GM12878 (cell line): ENCODE measurements at regions not wholly inside any gene's neighbourhood (a gene's known extent, or its start where the extent isn't known, plus 50 kb on each side); places are given as distances from the start of the nearest gene placed in this dataset.

Experiments
- ATAC-seq: fragments of 200-7000 bp; cut with Tn5 transposase; 3 replicates; pipeline ENCODE4 v1.9.1; 2020; ENCODE audit warnings: mild to moderate bottlenecking, moderate library complexity
- BruUV-seq: library from RNA; stranded (reverse); fragments of 400-500 nt; replicated peaks from 2 replicates; lab custom pipeline; 2021; lab: Mats Ljungman, UMichigan
- CTCF ChIA-PET: fragments of 300-600 bp; sonication (Branson Sonifier 250); formaldehyde crosslinking; extraction: SDS; loops from one replicate; lab custom pipeline; 2021; ENCODE audit warnings: inconsistent platforms; lab: Yijun Ruan, JAX
- POLR2A ChIA-PET: fragments of 350-600 bp; formaldehyde crosslinking; extraction: SDS; loops from one replicate; lab custom pipeline; 2021; ENCODE audit warnings: inconsistent platforms; lab: Charles Lee
- RAD21 ChIA-PET: fragments of 300-600 bp; sonication (Branson Sonifier 250); formaldehyde crosslinking; loops from one replicate; lab custom pipeline; 2023; ENCODE audit warnings: antibody characterized with exemption; ENCODE audit not compliant: unreplicated experiment; lab: Charles Lee
- SMC1A ChIA-PET: fragments of 300-600 bp; sonication (Branson Sonifier 250); formaldehyde crosslinking; loops from one replicate; lab custom pipeline; 2023; ENCODE audit not compliant: unreplicated experiment, uncharacterized antibody; lab: Charles Lee
- DNase-seq: peaks from one replicate; pipeline ENCODE4 v3.0.0-alpha.2; 2011; ENCODE audit warnings: low read depth, low spot score
- FAIRE-seq: peaks from 3 replicates; lab custom pipeline; 2011; peaks lifted over from hg19 to GRCh38; lab: Jason Lieb, UNC
- H2AFZ ChIP-seq: 2 replicates; pipeline ENCODE4 v1.6.0; 2011; ENCODE audit warnings: low read depth, low read length, control low read depth; ENCODE audit not compliant: control insufficient read depth
- H3K27ac ChIP-seq: 2 replicates; pipeline ENCODE4 v1.5.1; 2011; ENCODE audit warnings: control low read depth; ENCODE audit not compliant: control insufficient read depth, insufficient read depth
- H3K27me3 ChIP-seq, 2 experiments: replicated peaks in 1 of 2; 2 replicates each; pipeline versions ENCODE4 v1.6.0 to v1.6.1; 2011; ENCODE audit warnings: low read length in 1 of 2; ENCODE audit not compliant: control insufficient read depth in 2 of 2, insufficient read depth in 2 of 2
- H3K36me3 ChIP-seq, 2 experiments: 2 replicates each; pipeline ENCODE4 v1.5.1; 2011; ENCODE audit warnings: low read length in 1 of 2; ENCODE audit not compliant: control insufficient read depth in 2 of 2, insufficient read depth in 2 of 2
- H3K4me1 ChIP-seq: 2 replicates; pipeline ENCODE4 v1.6.1; 2011; ENCODE audit warnings: mild to moderate bottlenecking, low read length, moderate library complexity, mixed read lengths; ENCODE audit not compliant: control insufficient read depth, insufficient read depth
- H3K4me2 ChIP-seq: 2 replicates; pipeline ENCODE4 v1.6.0; 2011; ENCODE audit warnings: control low read depth; ENCODE audit not compliant: control insufficient read depth, insufficient read depth
- H3K4me3 ChIP-seq: fragments of 200-600 bp; sonication (generic); 2 replicates; pipeline ENCODE4 v1.5.1; 2016
- H3K79me2 ChIP-seq: 2 replicates; pipeline ENCODE4 v1.6.0; 2011; ENCODE audit warnings: low read length; ENCODE audit not compliant: control insufficient read depth, insufficient read depth
- H3K9ac ChIP-seq: 2 replicates; pipeline ENCODE4 v1.8.0; 2011; ENCODE audit warnings: low read length, control low read depth, mixed read lengths; ENCODE audit not compliant: control insufficient read depth, insufficient read depth
- H3K9me3 ChIP-seq: replicated peaks from 3 replicates; pipeline ENCODE4 v1.5.1; 2011; ENCODE audit warnings: mild to moderate bottlenecking, low read length; ENCODE audit not compliant: control insufficient read depth, insufficient read depth
- H4K20me1 ChIP-seq: 2 replicates; pipeline ENCODE4 v1.6.0; 2011; ENCODE audit not compliant: control insufficient read depth, insufficient read depth
- GATAD2B ChIP-seq: fragments of 450-650 bp; conservative IDR thresholded peaks from 2 replicates; pipeline ENCODE4 v1.6.1; 2017; ENCODE audit warnings: low read depth, mild to moderate bottlenecking, moderate library complexity
- JUNB ChIP-seq: IDR thresholded peaks from 2 replicates; pipeline ENCODE4 v1.6.1; 2016; ENCODE audit warnings: antibody characterized with exemption, mild to moderate bottlenecking
- MYC ChIP-seq: IDR thresholded peaks from 2 replicates; pipeline ENCODE4 v1.6.1; 2011; ENCODE audit warnings: mild to moderate bottlenecking, low read length, moderate library complexity, inconsistent platforms; ENCODE audit not compliant: insufficient read depth, insufficient replicate concordance, insufficient read length, severe bottlenecking
- NFYB ChIP-seq: IDR thresholded peaks from 2 replicates; pipeline ENCODE4 v1.6.1; 2011; ENCODE audit warnings: low read depth, mild to moderate bottlenecking, low read length, improper control_type of control experiment, moderate library complexity; ENCODE audit not compliant: insufficient read depth
- REST ChIP-seq: IDR thresholded peaks from 2 replicates; pipeline ENCODE4 v1.6.1; 2012; ENCODE audit warnings: mild to moderate bottlenecking, low read depth, low read length
- SMC3 ChIP-seq: IDR thresholded peaks from 2 replicates; pipeline ENCODE4 v1.6.1; 2011; ENCODE audit warnings: low read length, improper control_type of control experiment, borderline replicate concordance
- SPI1 ChIP-seq: IDR thresholded peaks from 2 replicates; pipeline ENCODE4 v1.6.1; 2011; ENCODE audit warnings: low read depth, mild to moderate bottlenecking, low read length, moderate library complexity, borderline replicate concordance; ENCODE audit not compliant: insufficient read depth
- ZNF24 ChIP-seq: fragments of 450-650 bp; IDR thresholded peaks from 2 replicates; pipeline ENCODE4 v1.6.1; 2017; ENCODE audit warnings: antibody characterized with exemption, mild to moderate bottlenecking
- ZNF274 ChIP-seq: IDR thresholded peaks from one replicate; pipeline ENCODE4 v1.8.0; 2011; ENCODE audit not compliant: insufficient read length, insufficient read depth
- WGBS: methylation state at CpG from one replicate; pipeline ENCODE4 v1.1.6; 2016; ENCODE audit warnings: low lambda C conversion rate; ENCODE audit not compliant: insufficient replicate concordance, insufficient coverage; ENCODE audit errors: missing lambda C conversion rate; 5-methylcytosine and 5-hydroxymethylcytosine counted together
- in situ Hi-C: fragments of 300-500 bp; cut with MboI; formaldehyde crosslinking; loops from 9 replicates; pipeline ENCODE4 v1.14.3; 2018; ENCODE audit warnings: mixed read lengths
- intact Hi-C: fragments of 100-400 bp; cut with micrococcal nuclease; formaldehyde crosslinking; loops from one replicate; pipeline ENCODE4 v1.14.2; 2022; ENCODE audit not compliant: unreplicated experiment
- TF ChIP-seq, protein P1 (sequence below): fragments of 450-650 bp; formaldehyde crosslinking; IDR thresholded peaks from 2 replicates; pipeline ENCODE4 v1.5.0; 2022; ENCODE audit warnings: mild to moderate bottlenecking, missing genetic modification characterization

- H3K4me2 ChIP-seq, result no peak overlapping the region
- no peaks in the 10 kb centered on the region for H4K20me1 ChIP-seq
- no TSS peak for BruUV-seq
- TF ChIP-seq MYC, result no peak
- TF ChIP-seq NFYB, result no peak
- TF ChIP-seq ZNF274, result no peak
- H3K4me3 ChIP-seq, result no peak overlapping the region
- no peaks in the 10 kb centered on the region for H3K27me3 ChIP-seq
- SMC1A ChIA-PET, result interaction anchor here (0.8 kb wide), 1 partner anchor 87 kb away, joined by 3 read pairs; no protein-coding TSS in a partner anchor
- POLR2A ChIA-PET, result no interaction called here
- no peak overlapping the region for H3K9ac ChIP-seq
- intact Hi-C loops, result no loop called here
- RAD21 ChIA-PET, result no interaction called here
- H3K36me3 ChIP-seq, result no peaks in the 10 kb centered on the region
- no peak overlapping the region for H2AFZ ChIP-seq
- no peaks in the 10 kb centered on the region for H3K79me2 ChIP-seq
- in situ Hi-C loops, result no loop called here
- DNase-seq (no peak), FAIRE-seq (no peak), ATAC-seq (no peak)
- H3K9me3 ChIP-seq, result no peaks in the 10 kb centered on the region; the same call in 2 of the 3 replicates
- H3K27ac ChIP-seq, result no peak overlapping the region
- no peaks in the 10 kb centered on the region for H3K4me1 ChIP-seq
- CTCF ChIA-PET, result no interaction called here
- WGBS, result 23% methylated on average over 4 of the region's 4 CpGs
Measured at GRCh38 chr7:69260023-69260422, 338.3 kb upstream of the AUTS2 start.

DNA sequence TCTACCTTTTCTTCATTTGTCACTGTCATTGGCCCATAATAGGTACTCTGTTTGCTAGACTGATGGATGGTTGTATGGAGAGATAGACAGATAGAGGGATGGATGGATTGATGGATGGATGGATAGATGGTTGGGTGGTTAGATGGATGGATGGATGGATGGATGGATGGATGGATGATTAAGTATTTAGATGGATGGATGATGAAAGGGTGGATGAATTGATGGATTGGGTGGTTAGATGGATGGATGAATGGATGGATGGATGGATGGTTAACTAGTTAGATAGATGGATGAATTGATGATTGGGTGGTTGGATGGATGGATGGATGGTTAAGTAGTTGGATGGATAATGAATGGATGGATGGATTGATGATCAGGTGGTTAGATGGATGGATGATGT, 334.7 kb upstream of the AUTS2 start:
- Histone ChIP-seq H3K79me2 (no peaks in the 10 kb centered on the region), H3K4me3 (no peak overlapping the region), H4K20me1 (no peaks in the 10 kb centered on the region), H3K4me2 (no peak overlapping the region), H3K4me1 (no peaks in the 10 kb centered on the region), H3K36me3 (no peaks in the 10 kb centered on the region), H3K27ac (no peak overlapping the region), H2AFZ (no peak overlapping the region), H3K27me3 (no peaks in the 10 kb centered on the region), H3K9me3 (no peaks in the 10 kb centered on the region), H3K9ac (no peak overlapping the region)
- POLR2A ChIA-PET, result no interaction called here
- CTCF ChIA-PET, result no interaction called here
- FAIRE-seq (no peak), DNase-seq (no peak), ATAC-seq (no peak)
- BruUV-seq, result no TSS peak
- RAD21 ChIA-PET, result no interaction called here
- in situ Hi-C loops, result no loop called here
- intact Hi-C loops, result no loop called here
- SMC1A ChIA-PET, result no interaction called here
- TF ChIP-seq JUNB (no peak), GATAD2B (no peak), SMC3 (no peak), ZNF24 (no peak), SPI1 (no peak), REST (no peak)
- TF ChIP-seq, protein P1, sequence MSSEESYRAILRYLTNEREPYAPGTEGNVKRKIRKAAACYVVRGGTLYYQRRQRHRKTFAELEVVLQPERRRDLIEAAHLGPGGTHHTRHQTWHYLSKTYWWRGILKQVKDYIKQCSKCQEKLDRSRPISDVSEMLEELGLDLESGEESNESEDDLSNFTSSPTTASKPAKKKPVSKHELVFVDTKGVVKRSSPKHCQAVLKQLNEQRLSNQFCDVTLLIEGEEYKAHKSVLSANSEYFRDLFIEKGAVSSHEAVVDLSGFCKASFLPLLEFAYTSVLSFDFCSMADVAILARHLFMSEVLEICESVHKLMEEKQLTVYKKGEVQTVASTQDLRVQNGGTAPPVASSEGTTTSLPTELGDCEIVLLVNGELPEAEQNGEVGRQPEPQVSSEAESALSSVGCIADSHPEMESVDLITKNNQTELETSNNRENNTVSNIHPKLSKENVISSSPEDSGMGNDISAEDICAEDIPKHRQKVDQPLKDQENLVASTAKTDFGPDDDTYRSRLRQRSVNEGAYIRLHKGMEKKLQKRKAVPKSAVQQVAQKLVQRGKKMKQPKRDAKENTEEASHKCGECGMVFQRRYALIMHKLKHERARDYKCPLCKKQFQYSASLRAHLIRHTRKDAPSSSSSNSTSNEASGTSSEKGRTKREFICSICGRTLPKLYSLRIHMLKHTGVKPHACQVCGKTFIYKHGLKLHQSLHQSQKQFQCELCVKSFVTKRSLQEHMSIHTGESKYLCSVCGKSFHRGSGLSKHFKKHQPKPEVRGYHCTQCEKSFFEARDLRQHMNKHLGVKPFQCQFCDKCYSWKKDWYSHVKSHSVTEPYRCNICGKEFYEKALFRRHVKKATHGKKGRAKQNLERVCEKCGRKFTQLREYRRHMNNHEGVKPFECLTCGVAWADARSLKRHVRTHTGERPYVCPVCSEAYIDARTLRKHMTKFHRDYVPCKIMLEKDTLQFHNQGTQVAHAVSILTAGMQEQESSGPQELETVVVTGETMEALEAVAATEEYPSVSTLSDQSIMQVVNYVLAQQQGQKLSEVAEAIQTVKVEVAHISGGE (CRISPR knock-in tag), result no peak
